Right lobe of liver (tissue), 6 donors: ENCODE measurements at regions not wholly inside any gene's neighbourhood (a gene's known extent, or its start where the extent isn't known, plus 50 kb on each side); places are given as distances from the start of the nearest gene placed in this dataset.
"Not testable (repeated sequence)": the region's sequence is repeated elsewhere in the genome, so short reads cannot be mapped to it uniquely, and the experiment has no call there.

Source experiments
- ATAC-seq, 4 donors: fragments of 200-7000 bp; cut with Tn5 transposase; one replicate each; pipeline ENCODE4 v1.9.1; 2020; ENCODE audit warnings: mild to moderate bottlenecking in 4 of 4, moderate library complexity in 4 of 4
- DNase-seq, 3 donors: peaks; one replicate each; pipeline ENCODE4 v3.0.0-alpha.2; 2020
- H3K27ac ChIP-seq, 3 donors: fragments of 200-600 bp; one replicate each; pipeline ENCODE4 v1.8.0; 2022
- H3K27me3 ChIP-seq, 2 donors: fragments of 200-600 bp; one replicate each; pipeline ENCODE4 v1.8.0; 2022
- H3K36me3 ChIP-seq, 4 donors: fragments of 200-600 bp; sonication (generic) in 1 of 4; one replicate each; pipeline versions ENCODE4 v1.5.1 to v1.8.0; 2017 to 2022; ENCODE audit warnings: control low read depth in 1 of 4
- H3K4me1 ChIP-seq, 4 donors: fragments of 200-600 bp; sonication (generic) in 1 of 4; one replicate each; pipeline versions ENCODE4 v1.5.1 to v1.8.0; 2017 to 2022; ENCODE audit warnings: control low read depth in 1 of 4
- H3K4me3 ChIP-seq, 3 donors: fragments of 200-600 bp; one replicate each; pipeline ENCODE4 v1.8.0; 2022
- H3K9me3 ChIP-seq, 4 donors: fragments of 200-600 bp; sonication (generic) in 1 of 4; one replicate each; pipeline versions ENCODE4 v1.5.1 to v1.8.0; 2017 to 2022; ENCODE audit warnings: control low read depth in 1 of 4
- POLR2A ChIP-seq: fragments of 450-650 bp; IDR thresholded peaks from one replicate; pipeline ENCODE4 v1.6.1; 2017; ENCODE audit warnings: antibody characterized with exemption, mild to moderate bottlenecking
- WGBS: methylation state at CpG from one replicate; pipeline ENCODE4 v1.1.6; 2018; ENCODE audit warnings: low coverage, low lambda C conversion rate; ENCODE audit not compliant: insufficient coverage; ENCODE audit errors: missing lambda C conversion rate; 5-methylcytosine and 5-hydroxymethylcytosine counted together
- intact Hi-C, 2 donors: fragments of 100-400 bp; cut with DNase I; formaldehyde crosslinking; loops; one replicate each; pipeline versions ENCODE4 v1.11.2 to v1.14.1; 2022
- TF ChIP-seq, protein P1 (sequence below), 4 donors: fragments of 200-600 bp in 3 of 4; fragments of 450-650 bp in 1 of 4; IDR thresholded peaks; one replicate each; pipeline versions ENCODE4 v1.5.1 to v1.8.0; 2016 to 2022; ENCODE audit warnings: antibody characterized with exemption in 4 of 4, mild to moderate bottlenecking in 2 of 4
- donor health status: DM: no; HTN: yes; CAD: no.
- donor health status: DM: no; HTN: no; CAD: no.
- donor health status: DM: no; HTN: no; CAD: no.
- donor health status: DM: no; HTN: yes; CAD: no.
- donor health status: DM: no; HTN: yes; CAD: no.

DNA sequence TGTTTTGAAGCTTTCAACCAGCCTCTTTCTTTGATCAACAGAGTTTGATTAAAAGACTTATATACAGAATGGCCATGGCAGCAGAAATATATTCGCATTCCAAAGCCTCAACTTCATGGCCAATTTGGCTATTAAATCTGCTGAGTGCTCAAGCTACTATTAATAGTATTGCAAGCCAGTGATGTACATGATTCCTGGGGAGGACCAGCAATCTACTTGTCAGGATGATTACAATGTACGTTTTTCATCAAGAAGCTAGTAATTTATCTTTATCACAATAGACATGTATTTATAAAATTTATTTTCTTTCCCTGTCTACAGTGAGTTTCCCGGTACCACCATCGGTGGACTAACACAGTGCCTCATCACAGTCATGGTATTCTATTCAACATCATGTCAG lies 515.5 kb downstream of the AMY1C start:
- WGBS: 57% methylated on average over 4 of the region's 4 CpGs
- no peak for ATAC-seq
- Histone ChIP-seq H3K4me3 (no peak overlapping the region), H3K4me1 (no peaks in the 10 kb centered on the region), H3K9me3 (no peaks in the 10 kb centered on the region), H3K27me3 (no peaks in the 10 kb centered on the region), H3K36me3 (no peaks in the 10 kb centered on the region), H3K27ac (no peak overlapping the region)
- intact Hi-C loops: no loop called here
- no peak for DNase-seq
- TF ChIP-seq, protein P1, sequence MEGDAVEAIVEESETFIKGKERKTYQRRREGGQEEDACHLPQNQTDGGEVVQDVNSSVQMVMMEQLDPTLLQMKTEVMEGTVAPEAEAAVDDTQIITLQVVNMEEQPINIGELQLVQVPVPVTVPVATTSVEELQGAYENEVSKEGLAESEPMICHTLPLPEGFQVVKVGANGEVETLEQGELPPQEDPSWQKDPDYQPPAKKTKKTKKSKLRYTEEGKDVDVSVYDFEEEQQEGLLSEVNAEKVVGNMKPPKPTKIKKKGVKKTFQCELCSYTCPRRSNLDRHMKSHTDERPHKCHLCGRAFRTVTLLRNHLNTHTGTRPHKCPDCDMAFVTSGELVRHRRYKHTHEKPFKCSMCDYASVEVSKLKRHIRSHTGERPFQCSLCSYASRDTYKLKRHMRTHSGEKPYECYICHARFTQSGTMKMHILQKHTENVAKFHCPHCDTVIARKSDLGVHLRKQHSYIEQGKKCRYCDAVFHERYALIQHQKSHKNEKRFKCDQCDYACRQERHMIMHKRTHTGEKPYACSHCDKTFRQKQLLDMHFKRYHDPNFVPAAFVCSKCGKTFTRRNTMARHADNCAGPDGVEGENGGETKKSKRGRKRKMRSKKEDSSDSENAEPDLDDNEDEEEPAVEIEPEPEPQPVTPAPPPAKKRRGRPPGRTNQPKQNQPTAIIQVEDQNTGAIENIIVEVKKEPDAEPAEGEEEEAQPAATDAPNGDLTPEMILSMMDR (IDR thresholded peaks at IDR 0.05): no peak
- no peak for TF ChIP-seq POLR2A

DNA sequence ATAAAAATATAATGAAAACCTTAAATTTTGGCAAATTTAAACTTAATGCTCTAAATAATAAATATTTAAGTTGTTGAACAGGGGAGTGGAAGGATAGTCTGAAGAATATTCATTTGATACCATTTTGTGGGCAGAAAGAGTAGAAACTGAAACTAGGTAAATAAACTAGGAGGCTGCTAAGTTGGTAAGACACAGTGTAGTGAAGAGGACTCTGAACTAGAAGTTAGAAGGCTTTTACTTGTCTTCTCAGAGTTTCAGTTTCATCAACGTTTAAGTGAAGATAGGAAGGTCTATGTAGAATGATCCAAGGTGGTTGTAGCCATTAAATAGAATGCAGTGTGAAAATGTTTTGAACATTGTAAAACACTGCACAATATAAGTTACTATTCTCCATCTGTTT lies 516.9 kb downstream of the AMY1C start:
- no peak overlapping the region for H3K27ac ChIP-seq
- TF ChIP-seq, protein P1 (IDR thresholded peaks at IDR 0.05): no peak
- TF ChIP-seq POLR2A: no peak
- H3K27me3 ChIP-seq: no peaks in the 10 kb centered on the region
- no peak overlapping the region for H3K4me3 ChIP-seq
- ATAC-seq: no peak
- no peaks in the 10 kb centered on the region for H3K4me1 ChIP-seq
- DNase-seq: no peak
- intact Hi-C loops: no loop called here
- no peaks in the 10 kb centered on the region for H3K36me3 ChIP-seq
- H3K9me3 ChIP-seq: no peaks in the 10 kb centered on the region
- WGBS: 17% methylated on average over 1 of the region's 1 CpG

DNA sequence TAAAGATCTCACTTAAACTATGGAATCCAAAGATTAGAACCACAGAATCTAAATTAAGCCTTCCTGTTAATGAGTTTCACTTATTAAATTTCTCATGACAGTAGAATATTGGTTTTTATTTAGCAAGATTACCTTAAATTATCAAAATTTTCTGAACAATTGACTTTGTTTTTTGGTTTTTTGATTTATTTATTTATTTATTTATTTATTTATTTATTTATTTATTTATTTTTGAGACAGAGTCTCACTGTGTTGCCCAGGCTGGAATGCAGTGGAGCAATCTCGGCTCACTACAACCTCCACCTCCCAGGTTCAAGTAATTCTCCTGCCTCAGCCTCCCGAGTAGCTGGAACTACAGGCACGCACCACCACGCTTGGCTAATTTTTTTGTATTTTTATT lies 538.6 kb downstream of the AMY1C start:
- WGBS: 70% methylated on average over 4 of the region's 4 CpGs
- H3K27me3 ChIP-seq, H3K9me3 ChIP-seq, intact Hi-C loops, H3K4me3 ChIP-seq, H3K27ac ChIP-seq, DNase-seq, ATAC-seq, H3K36me3 ChIP-seq, H3K4me1 ChIP-seq: not testable (repeated sequence)

DNA sequence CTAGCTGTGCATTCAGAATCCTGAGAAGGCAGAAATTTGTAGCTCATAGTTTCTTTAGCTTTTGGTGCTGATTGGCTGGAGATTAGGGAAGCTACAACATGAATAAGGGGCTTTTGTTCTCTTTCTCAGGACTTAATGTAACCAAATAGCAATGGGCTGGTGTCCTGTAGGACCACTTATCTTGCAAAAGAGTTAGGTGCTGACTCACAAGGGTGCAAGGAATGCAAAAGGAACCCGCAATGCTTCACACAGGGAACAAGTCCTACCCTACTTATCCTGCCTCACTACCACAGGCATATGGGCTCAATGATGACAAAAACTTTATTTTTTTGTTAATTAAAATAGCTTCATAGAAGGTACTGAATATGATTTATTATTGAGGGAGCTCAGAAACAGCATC lies 541.5 kb downstream of the AMY1C start:
- Histone ChIP-seq H3K27ac (no peak overlapping the region), H3K4me1 (no peaks in the 10 kb centered on the region), H3K9me3 (no peaks in the 10 kb centered on the region), H3K27me3 (no peaks in the 10 kb centered on the region), H3K36me3 (no peaks in the 10 kb centered on the region), H3K4me3 (no peak overlapping the region)
- 0% methylated on average over 1 of the region's 1 CpG for WGBS
- intact Hi-C loops: no loop called here
- no peak for ATAC-seq
- no peak for TF ChIP-seq POLR2A
- TF ChIP-seq, protein P1 (IDR thresholded peaks at IDR 0.05): no peak
- DNase-seq: no peak

DNA sequence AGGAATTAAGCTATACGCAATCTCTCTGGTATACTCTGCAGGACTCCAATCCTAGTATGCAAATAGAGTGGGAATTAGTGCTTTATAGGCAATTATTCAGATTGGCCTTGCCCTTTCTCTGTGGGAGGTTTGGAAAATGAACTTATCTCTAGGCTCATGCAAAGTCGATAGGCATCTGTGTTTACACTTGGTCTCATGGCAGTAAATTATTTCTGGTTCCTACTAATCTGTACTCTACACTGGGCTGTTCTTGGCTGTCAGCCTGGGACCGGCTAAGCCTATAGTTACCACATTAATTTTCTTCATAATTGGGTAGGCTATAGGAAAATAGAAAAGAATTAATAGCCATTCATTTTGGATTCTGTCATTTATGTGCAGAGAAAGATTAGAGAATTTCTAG lies 544.6 kb downstream of the AMY1C start:
- Histone ChIP-seq H3K27me3 (no peaks in the 10 kb centered on the region), H3K36me3 (no peaks in the 10 kb centered on the region), H3K4me3 (no peak overlapping the region), H3K9me3 (no peaks in the 10 kb centered on the region), H3K27ac (no peak overlapping the region), H3K4me1 (no peaks in the 10 kb centered on the region)
- DNase-seq: no peak
- intact Hi-C loops: no loop called here
- WGBS: 35% methylated on average over 3 of the region's 3 CpGs
- no peak for ATAC-seq
- TF ChIP-seq POLR2A: no peak
- TF ChIP-seq, protein P1 (IDR thresholded peaks at IDR 0.05): no peak
